ENCODE measurements at regions not wholly inside any gene's neighbourhood (a gene's known extent, or its start where the extent isn't known, plus 50 kb on each side); places are given as distances from the start of the nearest gene placed in this dataset.

DNA sequence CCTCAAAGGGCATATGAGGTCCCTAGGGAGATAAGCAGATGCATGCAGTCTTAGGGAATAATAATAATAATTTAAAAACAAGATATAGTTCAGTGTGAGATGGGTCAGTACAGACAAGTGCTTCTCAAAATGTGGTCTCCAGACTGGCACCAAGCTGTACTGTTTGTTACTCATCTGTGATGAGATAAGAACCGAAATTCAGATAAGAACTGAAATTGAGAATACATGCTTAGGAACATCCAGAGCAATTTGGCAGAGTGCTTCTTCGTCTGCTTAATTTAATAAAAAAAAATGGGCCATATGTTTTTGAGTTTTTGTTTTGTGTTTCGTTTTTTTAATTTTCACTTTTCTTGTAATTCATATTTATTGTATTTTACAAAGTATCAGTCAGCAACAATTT, 86.5 kb upstream of the SGCD start:
- BruUV-seq (replicated peaks), result no TSS peak
- no peak overlapping the region for H3K4me3 ChIP-seq
- H3K4me2 ChIP-seq, result no peak overlapping the region
- no peaks in the 10 kb centered on the region; the same call in 1 of the 2 replicates for H4K20me1 ChIP-seq (ENCODE audit: insufficient read depth)
- H2AFZ ChIP-seq, result no peak overlapping the region
- no peaks in the 10 kb centered on the region for H3K9me3 ChIP-seq (ENCODE audit: insufficient read depth, low read depth)
- POLR2A ChIA-PET (ENCODE audit: unreplicated experiment), result no interaction called here
- no peak for TF ChIP-seq EZH2 (IDR thresholded peaks at IDR 0.05; ENCODE audit: low read depth)
- TF ChIP-seq, protein P1, sequence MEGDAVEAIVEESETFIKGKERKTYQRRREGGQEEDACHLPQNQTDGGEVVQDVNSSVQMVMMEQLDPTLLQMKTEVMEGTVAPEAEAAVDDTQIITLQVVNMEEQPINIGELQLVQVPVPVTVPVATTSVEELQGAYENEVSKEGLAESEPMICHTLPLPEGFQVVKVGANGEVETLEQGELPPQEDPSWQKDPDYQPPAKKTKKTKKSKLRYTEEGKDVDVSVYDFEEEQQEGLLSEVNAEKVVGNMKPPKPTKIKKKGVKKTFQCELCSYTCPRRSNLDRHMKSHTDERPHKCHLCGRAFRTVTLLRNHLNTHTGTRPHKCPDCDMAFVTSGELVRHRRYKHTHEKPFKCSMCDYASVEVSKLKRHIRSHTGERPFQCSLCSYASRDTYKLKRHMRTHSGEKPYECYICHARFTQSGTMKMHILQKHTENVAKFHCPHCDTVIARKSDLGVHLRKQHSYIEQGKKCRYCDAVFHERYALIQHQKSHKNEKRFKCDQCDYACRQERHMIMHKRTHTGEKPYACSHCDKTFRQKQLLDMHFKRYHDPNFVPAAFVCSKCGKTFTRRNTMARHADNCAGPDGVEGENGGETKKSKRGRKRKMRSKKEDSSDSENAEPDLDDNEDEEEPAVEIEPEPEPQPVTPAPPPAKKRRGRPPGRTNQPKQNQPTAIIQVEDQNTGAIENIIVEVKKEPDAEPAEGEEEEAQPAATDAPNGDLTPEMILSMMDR (conservative IDR thresholded peaks at IDR 0.05), result no peak
- CTCF ChIA-PET, result no interaction called here
- H3K36me3 ChIP-seq (ENCODE audit: low read depth), result no peaks in the 10 kb centered on the region
- no peaks in the 10 kb centered on the region for H3F3A ChIP-seq (ENCODE audit: insufficient read depth, low read depth)
- no peak for DNase-seq
- intact Hi-C loops (cut with micrococcal nuclease; ENCODE audit: unreplicated experiment), result no loop called here
- no peak overlapping the region for H3K27ac ChIP-seq
- H3K4me1 ChIP-seq (replicated peaks; ENCODE audit: insufficient read depth), result no peaks in the 10 kb centered on the region
- no peaks in the 10 kb centered on the region for H3K9me2 ChIP-seq (ENCODE audit: insufficient read depth)
- no peaks in the 10 kb centered on the region for H3K27me3 ChIP-seq (ENCODE audit: insufficient read depth, low read depth)
- H3K79me2 ChIP-seq (ENCODE audit: low read depth), result no peaks in the 10 kb centered on the region

GRCh38 chr5:156241266-156241665, 85.7 kb upstream of the SGCD start:
- no TSS peak for BruUV-seq (replicated peaks)
- H3K4me3 ChIP-seq, result no peak overlapping the region

GRCh38 chr5:156245895-156246294, 81.1 kb upstream of the SGCD start:
- no TSS peak for BruUV-seq (replicated peaks)
- no peaks in the 10 kb centered on the region for H3K9me3 ChIP-seq (ENCODE audit: insufficient read depth, low read depth)
- H3K4me3 ChIP-seq, result no peak overlapping the region
- ChIA-PET CTCF (no interaction called here), POLR2A (ENCODE audit: unreplicated experiment) (no interaction called here)
- no peaks in the 10 kb centered on the region for H3K9me2 ChIP-seq (ENCODE audit: insufficient read depth)
- DNase-seq, result no peak
- no peaks in the 10 kb centered on the region; the same call in 1 of the 2 replicates for H4K20me1 ChIP-seq (ENCODE audit: insufficient read depth)
- H3K27me3 ChIP-seq (ENCODE audit: insufficient read depth, low read depth), result no peaks in the 10 kb centered on the region
- intact Hi-C loops (cut with micrococcal nuclease; ENCODE audit: unreplicated experiment), result no loop called here
- H3K4me2 ChIP-seq, result no peak overlapping the region
- no peaks in the 10 kb centered on the region for H3K36me3 ChIP-seq (ENCODE audit: low read depth)
- no peaks in the 10 kb centered on the region for H3K4me1 ChIP-seq (replicated peaks; ENCODE audit: insufficient read depth)
- no peak for TF ChIP-seq EZH2 (IDR thresholded peaks at IDR 0.05; ENCODE audit: low read depth)
- TF ChIP-seq, protein P1 (conservative IDR thresholded peaks at IDR 0.05), result no peak
- no peak overlapping the region for H3K27ac ChIP-seq
- H3F3A ChIP-seq (ENCODE audit: insufficient read depth, low read depth), result no peaks in the 10 kb centered on the region
- no peak overlapping the region for H2AFZ ChIP-seq
- H3K79me2 ChIP-seq (ENCODE audit: low read depth), result no peaks in the 10 kb centered on the region

More at GRCh38 chr5:156241266-156241665, 85.7 kb upstream of the SGCD start:
- H4K20me1 ChIP-seq (ENCODE audit: insufficient read depth), result no peaks in the 10 kb centered on the region; the same call in 1 of the 2 replicates
- no peak overlapping the region for H2AFZ ChIP-seq
- no peaks in the 10 kb centered on the region for H3K79me2 ChIP-seq (ENCODE audit: low read depth)
- H3K27me3 ChIP-seq (ENCODE audit: insufficient read depth, low read depth), result no peaks in the 10 kb centered on the region
- ChIA-PET POLR2A (ENCODE audit: unreplicated experiment) (no interaction called here), CTCF (no interaction called here)
- H3K4me2 ChIP-seq, result no peak overlapping the region
- H3K4me1 ChIP-seq (replicated peaks; ENCODE audit: insufficient read depth), result no peaks in the 10 kb centered on the region
- TF ChIP-seq, protein P1 (conservative IDR thresholded peaks at IDR 0.05), result no peak
- TF ChIP-seq EZH2 (IDR thresholded peaks at IDR 0.05; ENCODE audit: low read depth), result no peak
- no peak overlapping the region for H3K27ac ChIP-seq
- intact Hi-C loops (cut with micrococcal nuclease; ENCODE audit: unreplicated experiment), result no loop called here
- H3K9me3 ChIP-seq (ENCODE audit: insufficient read depth, low read depth), result no peaks in the 10 kb centered on the region
- no peak for DNase-seq
- H3K9me2 ChIP-seq (ENCODE audit: insufficient read depth), result no peaks in the 10 kb centered on the region
- H3F3A ChIP-seq (ENCODE audit: insufficient read depth, low read depth), result no peaks in the 10 kb centered on the region
- H3K36me3 ChIP-seq (ENCODE audit: low read depth), result no peaks in the 10 kb centered on the region

Data from PC-9 (cell line).